GM12873 (cell line): ENCODE measurements at regions not wholly inside any gene's neighbourhood (a gene's known extent, or its start where the extent isn't known, plus 50 kb on each side); places are given as distances from the start of the nearest gene placed in this dataset.

Experiments
- TF ChIP-seq, protein P1 (sequence below): IDR thresholded peaks from 2 replicates; pipeline ENCODE4 v1.5.1; 2012; ENCODE audit warnings: low read depth, mild to moderate bottlenecking, moderate library complexity, low read length, control low read depth; ENCODE audit not compliant: insufficient read depth; ENCODE audit errors: missing control alignments

DNA sequence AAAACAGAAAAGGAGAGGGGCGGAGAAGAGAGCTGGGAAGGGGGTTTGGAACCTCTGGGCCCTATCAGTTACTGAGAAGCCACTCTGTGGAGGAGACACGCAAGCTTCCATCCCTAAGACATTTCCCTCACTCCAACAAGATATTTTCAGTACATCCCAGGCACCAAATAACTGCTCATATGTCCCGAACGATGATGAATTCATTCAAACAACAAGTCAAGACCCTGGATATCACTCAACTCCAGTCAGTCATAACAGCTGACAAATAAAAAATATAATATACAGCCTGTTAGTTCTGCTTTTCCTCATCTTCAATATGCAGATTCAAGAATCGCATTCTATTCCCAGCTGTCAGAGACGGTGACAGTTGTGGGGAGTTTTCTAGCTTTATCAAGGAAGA, 104.0 kb upstream of the ZFHX3 start:
- TF ChIP-seq, protein P1, sequence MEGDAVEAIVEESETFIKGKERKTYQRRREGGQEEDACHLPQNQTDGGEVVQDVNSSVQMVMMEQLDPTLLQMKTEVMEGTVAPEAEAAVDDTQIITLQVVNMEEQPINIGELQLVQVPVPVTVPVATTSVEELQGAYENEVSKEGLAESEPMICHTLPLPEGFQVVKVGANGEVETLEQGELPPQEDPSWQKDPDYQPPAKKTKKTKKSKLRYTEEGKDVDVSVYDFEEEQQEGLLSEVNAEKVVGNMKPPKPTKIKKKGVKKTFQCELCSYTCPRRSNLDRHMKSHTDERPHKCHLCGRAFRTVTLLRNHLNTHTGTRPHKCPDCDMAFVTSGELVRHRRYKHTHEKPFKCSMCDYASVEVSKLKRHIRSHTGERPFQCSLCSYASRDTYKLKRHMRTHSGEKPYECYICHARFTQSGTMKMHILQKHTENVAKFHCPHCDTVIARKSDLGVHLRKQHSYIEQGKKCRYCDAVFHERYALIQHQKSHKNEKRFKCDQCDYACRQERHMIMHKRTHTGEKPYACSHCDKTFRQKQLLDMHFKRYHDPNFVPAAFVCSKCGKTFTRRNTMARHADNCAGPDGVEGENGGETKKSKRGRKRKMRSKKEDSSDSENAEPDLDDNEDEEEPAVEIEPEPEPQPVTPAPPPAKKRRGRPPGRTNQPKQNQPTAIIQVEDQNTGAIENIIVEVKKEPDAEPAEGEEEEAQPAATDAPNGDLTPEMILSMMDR = no peak

DNA sequence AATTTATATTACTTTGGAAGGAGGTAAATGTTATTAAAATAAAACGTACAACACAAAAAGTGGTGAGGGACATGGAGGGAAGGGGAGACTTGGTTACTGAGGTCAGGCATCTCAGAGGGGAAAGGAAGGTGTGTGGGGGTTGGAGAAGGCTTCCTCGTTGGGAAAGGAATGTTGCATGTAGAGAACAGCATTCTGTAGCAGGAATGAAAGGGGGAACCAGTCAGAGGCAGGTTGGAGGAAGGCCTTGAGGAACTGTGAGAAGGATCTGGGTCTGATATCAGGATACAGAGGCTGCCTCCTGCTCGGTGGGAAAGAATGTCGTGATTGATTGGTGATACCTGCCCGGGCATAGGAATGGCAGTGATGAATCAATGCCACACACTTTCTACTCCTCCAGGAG, 103.3 kb upstream of the ZFHX3 start:
- TF ChIP-seq, protein P1 = no peak

DNA sequence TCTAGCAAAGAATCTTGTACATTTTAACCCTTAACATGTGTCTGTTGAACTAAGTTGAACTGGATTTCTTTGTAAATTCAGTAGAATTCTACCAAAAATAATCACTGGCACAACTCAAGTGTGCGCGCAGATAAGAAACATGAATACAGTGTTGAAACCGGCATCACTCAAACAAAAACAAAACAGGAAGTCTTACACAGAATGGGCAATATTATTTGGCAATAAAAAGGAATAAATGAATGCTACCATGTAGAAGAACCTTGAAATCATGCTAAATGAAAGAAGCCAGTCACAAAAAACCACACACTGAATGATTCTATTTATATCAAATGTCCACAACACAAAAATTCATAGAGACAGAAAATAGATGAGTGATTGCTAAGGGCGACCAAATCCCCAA, 102.9 kb upstream of the ZFHX3 start:
- TF ChIP-seq, protein P1 = no peak

DNA sequence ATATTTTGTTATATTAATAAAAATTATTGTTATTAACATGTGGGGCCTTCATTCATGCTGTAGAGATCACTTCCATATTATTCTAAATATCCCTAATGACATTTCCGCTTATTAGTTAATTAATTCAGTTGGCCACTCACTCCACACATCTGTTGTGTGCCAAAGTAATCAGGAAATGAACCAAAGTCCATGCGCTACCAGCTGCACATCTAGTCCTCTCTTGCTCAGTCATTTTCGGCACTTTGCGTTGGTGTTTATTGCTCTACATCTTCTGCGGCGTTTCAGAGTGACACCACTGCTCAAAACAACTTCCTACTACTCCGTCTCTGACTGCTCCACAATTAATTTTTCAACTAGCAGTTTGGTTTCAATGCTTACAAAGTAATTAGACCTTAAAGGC, 101.4 kb upstream of the ZFHX3 start:
- TF ChIP-seq, protein P1 = no peak

DNA sequence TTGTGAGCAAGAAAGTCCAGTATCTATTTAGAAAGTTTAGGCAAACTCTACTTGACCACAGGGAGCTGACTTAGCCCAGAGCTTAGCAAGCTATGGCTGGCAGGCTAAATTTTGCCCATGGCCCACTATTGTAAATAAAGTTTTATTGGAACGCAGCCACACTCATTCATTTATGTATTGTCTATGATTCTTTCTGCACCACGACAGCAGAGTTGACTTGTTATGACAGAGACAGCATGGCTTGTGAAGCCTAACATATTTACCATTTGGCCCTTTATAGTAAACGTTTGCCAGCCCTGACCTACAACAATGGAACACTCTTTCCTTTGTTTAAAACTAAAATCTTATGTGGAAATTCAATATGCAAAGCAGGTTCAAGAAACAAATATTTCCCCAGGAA, 100.0 kb upstream of the ZFHX3 start:
- TF ChIP-seq, protein P1 = no peak

DNA sequence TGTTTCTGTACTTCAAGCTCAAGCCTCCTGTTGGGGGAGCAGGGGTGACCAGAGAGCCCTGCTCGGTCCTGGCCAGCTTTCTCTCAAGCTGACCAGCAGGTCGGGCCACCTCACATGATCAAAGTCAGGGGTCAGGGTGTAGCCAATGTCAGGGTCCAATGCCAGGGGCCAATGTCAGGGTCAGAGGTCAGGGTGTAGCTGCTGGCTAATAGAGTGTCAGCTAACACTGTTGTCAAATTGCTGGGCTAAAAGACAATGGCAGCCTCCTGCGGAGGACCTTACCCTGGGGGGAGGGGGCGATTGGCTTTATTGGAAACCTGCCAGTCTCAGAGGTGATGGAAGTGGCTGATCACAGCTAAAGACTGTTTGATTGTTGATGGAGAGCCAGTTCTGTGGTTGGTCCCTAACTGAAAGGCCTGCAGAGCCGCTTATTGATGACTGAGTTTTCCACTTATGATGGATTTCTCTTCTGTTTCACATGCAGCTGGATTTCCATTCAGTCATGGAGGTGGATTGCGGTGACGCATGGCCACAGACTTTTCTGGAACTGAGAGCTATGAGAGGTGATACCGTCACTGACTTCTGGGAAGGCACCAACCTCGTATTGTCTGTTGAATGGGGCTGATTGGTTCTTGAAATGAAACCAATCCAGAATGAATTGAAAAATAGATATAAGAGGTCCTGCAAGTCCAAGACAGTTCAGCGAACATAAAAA, 97.4 kb upstream of the ZFHX3 start:
- TF ChIP-seq, protein P1 = no peak

DNA sequence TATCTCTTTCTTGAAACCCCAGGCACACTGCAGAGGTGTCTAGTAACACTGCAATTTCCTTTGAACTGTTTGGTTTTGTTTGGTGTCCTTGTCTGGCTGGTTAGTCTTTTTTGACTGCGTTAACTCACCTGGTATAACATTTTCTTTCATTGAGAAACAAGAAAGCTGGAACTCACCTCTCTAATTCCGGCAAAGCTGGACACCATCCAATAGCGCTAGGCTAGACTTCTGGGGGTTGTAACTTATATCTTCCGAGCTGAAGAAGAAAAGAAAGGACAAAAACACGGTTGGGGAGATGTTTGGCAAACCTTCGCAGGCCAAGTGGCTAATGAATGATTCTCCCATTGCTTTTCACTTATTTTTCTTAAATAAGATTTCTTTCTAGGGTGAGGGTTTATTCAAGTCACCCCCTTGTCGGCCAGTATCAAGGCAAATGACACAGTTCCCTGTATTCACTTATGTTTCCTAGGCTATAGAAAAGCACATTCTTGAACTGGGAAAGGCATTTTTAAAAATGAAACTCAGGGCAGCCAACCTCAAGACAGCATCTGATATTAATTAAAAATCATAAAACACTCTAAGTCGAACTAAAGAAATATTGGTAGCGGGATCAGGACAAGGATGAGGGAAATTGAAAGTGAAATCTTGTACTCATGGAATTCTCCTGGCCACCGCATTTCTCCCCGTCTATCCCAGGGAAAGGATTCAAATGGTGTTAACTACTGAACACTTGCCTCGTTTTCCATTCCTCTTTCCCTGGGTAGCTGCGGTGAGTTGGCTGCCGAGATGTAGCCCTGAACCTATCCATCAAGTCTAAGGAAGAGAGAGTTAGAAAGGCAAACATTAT, 95.9 kb upstream of the ZFHX3 start:
- TF ChIP-seq, protein P1 = no peak
